ENCODE measurements at regions not wholly inside any gene's neighbourhood (a gene's known extent, or its start where the extent isn't known, plus 50 kb on each side); places are given as distances from the start of the nearest gene placed in this dataset.

DNA sequence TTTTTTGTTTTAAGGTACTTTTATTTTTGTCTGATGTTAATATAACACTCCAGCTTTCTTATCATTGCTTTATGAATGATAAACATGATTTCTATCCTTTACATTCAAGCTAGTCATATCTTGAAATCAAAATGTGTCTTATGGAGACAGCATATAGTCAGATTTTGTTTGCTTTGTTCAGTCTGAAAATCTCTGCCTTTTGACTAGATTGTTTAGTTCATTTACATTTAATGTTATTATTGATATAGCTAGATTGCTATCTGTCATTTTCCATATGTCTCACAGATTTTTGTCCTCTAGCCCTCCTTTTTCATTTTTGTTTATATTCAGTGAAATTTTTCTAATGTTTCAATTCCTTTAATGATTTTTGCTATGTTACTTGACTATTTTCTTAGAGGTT is 332.8 kb downstream of the SMOC2 start:
- Histone ChIP-seq H3K4me3 (no peak overlapping the region), H3K9me3 (peaks cover 0 to 42% (median 20%) of the 10 kb centered on the region in 12 donors), H3K36me3 (no peaks in the 10 kb centered on the region), H3K27ac (no peak overlapping the region), H3K27me3 (peaks cover 0 to 7% (median 0%) of the 10 kb centered on the region in 9 donors), H3K4me1 (peaks cover 0 to 11% (median 0%) of the 10 kb centered on the region in 12 donors)
- ATAC-seq (no peak), DNase-seq (no peak)
- intact Hi-C loops (cut with DNase I): no loop called here
- TF ChIP-seq, protein P1, sequence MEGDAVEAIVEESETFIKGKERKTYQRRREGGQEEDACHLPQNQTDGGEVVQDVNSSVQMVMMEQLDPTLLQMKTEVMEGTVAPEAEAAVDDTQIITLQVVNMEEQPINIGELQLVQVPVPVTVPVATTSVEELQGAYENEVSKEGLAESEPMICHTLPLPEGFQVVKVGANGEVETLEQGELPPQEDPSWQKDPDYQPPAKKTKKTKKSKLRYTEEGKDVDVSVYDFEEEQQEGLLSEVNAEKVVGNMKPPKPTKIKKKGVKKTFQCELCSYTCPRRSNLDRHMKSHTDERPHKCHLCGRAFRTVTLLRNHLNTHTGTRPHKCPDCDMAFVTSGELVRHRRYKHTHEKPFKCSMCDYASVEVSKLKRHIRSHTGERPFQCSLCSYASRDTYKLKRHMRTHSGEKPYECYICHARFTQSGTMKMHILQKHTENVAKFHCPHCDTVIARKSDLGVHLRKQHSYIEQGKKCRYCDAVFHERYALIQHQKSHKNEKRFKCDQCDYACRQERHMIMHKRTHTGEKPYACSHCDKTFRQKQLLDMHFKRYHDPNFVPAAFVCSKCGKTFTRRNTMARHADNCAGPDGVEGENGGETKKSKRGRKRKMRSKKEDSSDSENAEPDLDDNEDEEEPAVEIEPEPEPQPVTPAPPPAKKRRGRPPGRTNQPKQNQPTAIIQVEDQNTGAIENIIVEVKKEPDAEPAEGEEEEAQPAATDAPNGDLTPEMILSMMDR (IDR thresholded peaks at IDR 0.05): no peak
- TF ChIP-seq POLR2A (IDR thresholded peaks at IDR 0.05): no peak

DNA sequence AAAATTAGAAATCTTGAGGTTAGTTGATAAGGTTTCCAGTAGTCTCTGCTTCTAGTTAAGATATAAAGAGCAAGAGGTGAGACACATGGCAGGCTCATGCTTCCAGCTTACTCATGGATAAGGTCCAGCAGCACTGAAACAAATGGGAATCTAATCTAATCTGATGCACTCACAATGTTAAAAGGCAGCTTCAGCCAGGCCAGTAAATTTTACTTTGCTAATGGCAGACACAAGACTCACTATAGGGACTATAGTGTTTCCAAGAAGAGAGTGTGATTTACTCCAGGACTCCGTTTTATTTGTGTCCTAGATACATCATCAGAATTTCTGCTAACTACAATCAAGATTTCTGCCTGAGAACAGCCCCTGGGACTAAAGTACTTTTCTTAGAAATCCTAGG is 324.8 kb downstream of the SMOC2 start:
- 0 to 40% (median 21%) methylated on average over 1 of the region's 1 CpG for WGBS, 4 donors
- Histone ChIP-seq H3K4me1 (no peaks in the 10 kb centered on the region), H3K36me3 (no peaks in the 10 kb centered on the region), H3K27ac (no peak overlapping the region), H3K4me3 (no peak overlapping the region), H3K9me3 (peaks cover 0 to 15% (median 0%) of the 10 kb centered on the region in 12 donors), H3K27me3 (no peaks in the 10 kb centered on the region)
- no peak for ATAC-seq
- intact Hi-C loops (cut with DNase I): no loop called here
- no peak for DNase-seq
- TF ChIP-seq, protein P1 (IDR thresholded peaks at IDR 0.05): no peak
- TF ChIP-seq POLR2A (IDR thresholded peaks at IDR 0.05): no peak

DNA sequence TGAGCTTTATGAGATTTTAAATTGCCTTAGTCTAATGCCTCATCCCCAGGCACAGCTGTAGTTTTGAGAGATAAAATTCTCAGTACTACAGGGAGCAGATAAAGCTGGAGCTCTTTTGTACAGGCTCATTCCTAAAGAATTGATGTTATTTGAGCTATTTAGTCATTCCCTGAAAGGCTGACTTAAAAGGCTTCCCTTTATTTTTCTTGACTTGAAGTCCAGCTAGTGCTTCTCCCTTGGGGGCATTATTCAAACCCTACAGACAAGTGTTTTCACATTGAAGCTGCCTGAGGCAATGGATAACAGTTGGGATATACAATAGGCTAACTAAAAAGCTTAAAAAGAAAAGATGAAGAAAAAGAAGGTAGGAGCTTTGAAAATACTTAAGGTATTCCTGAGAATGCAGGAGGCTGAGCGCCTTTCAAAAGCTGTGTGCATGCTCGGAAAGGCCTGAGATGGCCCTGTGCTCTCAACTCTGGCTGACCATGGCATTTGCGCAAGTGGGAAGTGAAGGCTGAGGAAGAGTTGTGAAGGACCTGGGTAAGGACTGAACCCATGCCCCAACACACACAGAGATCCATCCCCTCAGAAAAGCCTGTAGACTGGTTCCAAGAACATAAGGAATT is 315.1 kb downstream of the SMOC2 start:
- Histone ChIP-seq H3K27ac (peak overlapping the region in 1 of 12 donors; percentile 54), H3K4me3 (no peak overlapping the region), H3K4me1 (peaks cover 0 to 5% (median 0%) of the 10 kb centered on the region in 12 donors), H3K9me3 (peaks cover 0 to 5% (median 0%) of the 10 kb centered on the region in 12 donors), H3K36me3 (no peaks in the 10 kb centered on the region), H3K27me3 (peaks cover 0 to 11% (median 0%) of the 10 kb centered on the region in 9 donors)
- intact Hi-C loops (cut with DNase I): no loop called here
- DNase-seq (no peak), ATAC-seq (peak in 3 of 4 donors; percentile 76 to 96 (median 89))
- TF ChIP-seq, protein P1 (IDR thresholded peaks at IDR 0.05): no peak
- TF ChIP-seq POLR2A (IDR thresholded peaks at IDR 0.05): no peak
- WGBS, 4 donors: 74 to 90% (median 81%) methylated on average over 3 of the region's 3 CpGs

DNA sequence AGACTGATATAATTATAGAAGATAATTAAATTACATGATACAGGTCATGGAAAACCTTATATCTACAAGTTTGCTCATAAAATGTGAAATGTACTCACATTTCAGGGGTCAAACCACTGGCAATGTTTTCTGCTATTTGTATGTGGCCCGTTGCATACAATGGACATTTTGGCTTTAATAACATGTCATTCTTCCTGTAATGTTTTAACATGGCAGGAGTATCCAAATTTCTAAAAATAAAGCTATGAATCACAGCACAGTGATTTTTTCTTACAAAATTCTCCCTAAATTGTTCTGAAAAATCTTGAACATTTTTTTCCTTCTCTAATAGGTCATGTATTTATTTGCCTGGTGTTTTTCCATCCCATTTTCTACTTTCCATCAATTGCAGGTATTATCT is 305.7 kb downstream of the SMOC2 start:
- Histone ChIP-seq H3K27ac (no peak overlapping the region), H3K4me3 (no peak overlapping the region), H3K27me3 (no peaks in the 10 kb centered on the region), H3K4me1 (peaks cover 0 to 3% (median 0%) of the 10 kb centered on the region in 12 donors), H3K36me3 (no peaks in the 10 kb centered on the region), H3K9me3 (no peaks in the 10 kb centered on the region)
- TF ChIP-seq, protein P1 (IDR thresholded peaks at IDR 0.05): no peak
- TF ChIP-seq POLR2A (IDR thresholded peaks at IDR 0.05): no peak
- intact Hi-C loops (cut with DNase I): no loop called here
- 45 to 58% (median 50%) methylated on average over 1 of the region's 1 CpG for WGBS, 4 donors
- ATAC-seq (no peak), DNase-seq (no peak)

Measured in heart left ventricle (tissue), 16 donors.